ENCODE measurements at regions not wholly inside any gene's neighbourhood (a gene's known extent, or its start where the extent isn't known, plus 50 kb on each side); places are given as distances from the start of the nearest gene placed in this dataset.

GRCh38 chr16:86193528-86194193 is 294.7 kb downstream of the IRF8 start:
- TF ChIP-seq, protein P1, sequence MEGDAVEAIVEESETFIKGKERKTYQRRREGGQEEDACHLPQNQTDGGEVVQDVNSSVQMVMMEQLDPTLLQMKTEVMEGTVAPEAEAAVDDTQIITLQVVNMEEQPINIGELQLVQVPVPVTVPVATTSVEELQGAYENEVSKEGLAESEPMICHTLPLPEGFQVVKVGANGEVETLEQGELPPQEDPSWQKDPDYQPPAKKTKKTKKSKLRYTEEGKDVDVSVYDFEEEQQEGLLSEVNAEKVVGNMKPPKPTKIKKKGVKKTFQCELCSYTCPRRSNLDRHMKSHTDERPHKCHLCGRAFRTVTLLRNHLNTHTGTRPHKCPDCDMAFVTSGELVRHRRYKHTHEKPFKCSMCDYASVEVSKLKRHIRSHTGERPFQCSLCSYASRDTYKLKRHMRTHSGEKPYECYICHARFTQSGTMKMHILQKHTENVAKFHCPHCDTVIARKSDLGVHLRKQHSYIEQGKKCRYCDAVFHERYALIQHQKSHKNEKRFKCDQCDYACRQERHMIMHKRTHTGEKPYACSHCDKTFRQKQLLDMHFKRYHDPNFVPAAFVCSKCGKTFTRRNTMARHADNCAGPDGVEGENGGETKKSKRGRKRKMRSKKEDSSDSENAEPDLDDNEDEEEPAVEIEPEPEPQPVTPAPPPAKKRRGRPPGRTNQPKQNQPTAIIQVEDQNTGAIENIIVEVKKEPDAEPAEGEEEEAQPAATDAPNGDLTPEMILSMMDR (IDR thresholded peaks at IDR 0.05): no peak
- TF ChIP-seq POLR2AphosphoS5 (IDR thresholded peaks at IDR 0.05; ENCODE audit: low read depth, low read length) (no peak), SIN3A (IDR thresholded peaks at IDR 0.05; ENCODE audit: borderline replicate concordance, insufficient read depth, low read depth, low read length) (no peak), TCF7L2 (IDR thresholded peaks at IDR 0.05; ENCODE audit: low read depth, low read length) (no peak)
- TF ChIP-seq, protein P2, sequence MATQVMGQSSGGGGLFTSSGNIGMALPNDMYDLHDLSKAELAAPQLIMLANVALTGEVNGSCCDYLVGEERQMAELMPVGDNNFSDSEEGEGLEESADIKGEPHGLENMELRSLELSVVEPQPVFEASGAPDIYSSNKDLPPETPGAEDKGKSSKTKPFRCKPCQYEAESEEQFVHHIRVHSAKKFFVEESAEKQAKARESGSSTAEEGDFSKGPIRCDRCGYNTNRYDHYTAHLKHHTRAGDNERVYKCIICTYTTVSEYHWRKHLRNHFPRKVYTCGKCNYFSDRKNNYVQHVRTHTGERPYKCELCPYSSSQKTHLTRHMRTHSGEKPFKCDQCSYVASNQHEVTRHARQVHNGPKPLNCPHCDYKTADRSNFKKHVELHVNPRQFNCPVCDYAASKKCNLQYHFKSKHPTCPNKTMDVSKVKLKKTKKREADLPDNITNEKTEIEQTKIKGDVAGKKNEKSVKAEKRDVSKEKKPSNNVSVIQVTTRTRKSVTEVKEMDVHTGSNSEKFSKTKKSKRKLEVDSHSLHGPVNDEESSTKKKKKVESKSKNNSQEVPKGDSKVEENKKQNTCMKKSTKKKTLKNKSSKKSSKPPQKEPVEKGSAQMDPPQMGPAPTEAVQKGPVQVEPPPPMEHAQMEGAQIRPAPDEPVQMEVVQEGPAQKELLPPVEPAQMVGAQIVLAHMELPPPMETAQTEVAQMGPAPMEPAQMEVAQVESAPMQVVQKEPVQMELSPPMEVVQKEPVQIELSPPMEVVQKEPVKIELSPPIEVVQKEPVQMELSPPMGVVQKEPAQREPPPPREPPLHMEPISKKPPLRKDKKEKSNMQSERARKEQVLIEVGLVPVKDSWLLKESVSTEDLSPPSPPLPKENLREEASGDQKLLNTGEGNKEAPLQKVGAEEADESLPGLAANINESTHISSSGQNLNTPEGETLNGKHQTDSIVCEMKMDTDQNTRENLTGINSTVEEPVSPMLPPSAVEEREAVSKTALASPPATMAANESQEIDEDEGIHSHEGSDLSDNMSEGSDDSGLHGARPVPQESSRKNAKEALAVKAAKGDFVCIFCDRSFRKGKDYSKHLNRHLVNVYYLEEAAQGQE (IDR thresholded peaks at IDR 0.05; ENCODE audit: insufficient read depth in 1 of 2, low read depth in 2 of 2, low read length in 1 of 2): no peak

Data from Panc1 (cell line).